Loucy (cell line): ENCODE measurements at regions not wholly inside any gene's neighbourhood (a gene's known extent, or its start where the extent isn't known, plus 50 kb on each side); places are given as distances from the start of the nearest gene placed in this dataset.

Experiments used
- EZH2phosphoT487 ChIP-seq: fragments of 200-600 bp; IDR thresholded peaks from 2 replicates; pipeline ENCODE4 v1.6.1; 2018; ENCODE audit warnings: antibody characterized with exemption, mild to moderate bottlenecking, moderate library complexity, borderline replicate concordance
- TF ChIP-seq, protein P1 (sequence below): fragments of 200-600 bp; sonication (generic); conservative IDR thresholded peaks from 2 replicates; pipeline ENCODE4 v1.5.1; 2014; ENCODE audit warnings: mild to moderate bottlenecking, antibody characterized with exemption, low read length

GRCh38 chr3:164221297-164221696, 857.0 kb downstream of the SI start:
- TF ChIP-seq, protein P1, sequence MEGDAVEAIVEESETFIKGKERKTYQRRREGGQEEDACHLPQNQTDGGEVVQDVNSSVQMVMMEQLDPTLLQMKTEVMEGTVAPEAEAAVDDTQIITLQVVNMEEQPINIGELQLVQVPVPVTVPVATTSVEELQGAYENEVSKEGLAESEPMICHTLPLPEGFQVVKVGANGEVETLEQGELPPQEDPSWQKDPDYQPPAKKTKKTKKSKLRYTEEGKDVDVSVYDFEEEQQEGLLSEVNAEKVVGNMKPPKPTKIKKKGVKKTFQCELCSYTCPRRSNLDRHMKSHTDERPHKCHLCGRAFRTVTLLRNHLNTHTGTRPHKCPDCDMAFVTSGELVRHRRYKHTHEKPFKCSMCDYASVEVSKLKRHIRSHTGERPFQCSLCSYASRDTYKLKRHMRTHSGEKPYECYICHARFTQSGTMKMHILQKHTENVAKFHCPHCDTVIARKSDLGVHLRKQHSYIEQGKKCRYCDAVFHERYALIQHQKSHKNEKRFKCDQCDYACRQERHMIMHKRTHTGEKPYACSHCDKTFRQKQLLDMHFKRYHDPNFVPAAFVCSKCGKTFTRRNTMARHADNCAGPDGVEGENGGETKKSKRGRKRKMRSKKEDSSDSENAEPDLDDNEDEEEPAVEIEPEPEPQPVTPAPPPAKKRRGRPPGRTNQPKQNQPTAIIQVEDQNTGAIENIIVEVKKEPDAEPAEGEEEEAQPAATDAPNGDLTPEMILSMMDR = no peak
- no peak for TF ChIP-seq EZH2phosphoT487
